H1 (cell line): ENCODE measurements at regions not wholly inside any gene's neighbourhood (a gene's known extent, or its start where the extent isn't known, plus 50 kb on each side); places are given as distances from the start of the nearest gene placed in this dataset.

Experiments
- CTCF ChIA-PET: fragments of 300-600 bp; sonication (Branson Sonifier 250); formaldehyde crosslinking; loops from one replicate; lab custom pipeline; 2021; ENCODE audit not compliant: partially characterized antibody; lab: Charles Lee
- POLR2A ChIA-PET: fragments of 300-600 bp; sonication (Branson Sonifier 250); formaldehyde crosslinking; loops from one replicate; lab custom pipeline; 2021; ENCODE audit warnings: inconsistent platforms; ENCODE audit not compliant: partially characterized antibody; lab: Charles Lee
- DNase-seq, 2 experiments: peaks; one replicate each; pipeline versions ENCODE4 v3.0.0 to v3.0.0-alpha.2; 2010 to 2022; ENCODE audit warnings: low spot score in 2 of 2, low read depth in 1 of 2, mixed read lengths in 1 of 2
- FAIRE-seq: peaks from 2 replicates; lab custom pipeline; 2011; peaks lifted over from hg19 to GRCh38; lab: Jason Lieb, UNC
- H2AFZ ChIP-seq: 2 replicates; pipeline ENCODE4 v1.8.1; 2012; ENCODE audit warnings: low read length, inconsistent platforms
- H2AK5ac ChIP-seq: 2 replicates; pipeline ENCODE4 v1.6.1; 2013; ENCODE audit warnings: low read depth, low read length
- H2BK120ac ChIP-seq: replicated peaks from 2 replicates; pipeline ENCODE3; 2013; ENCODE audit warnings: low read depth, low read length, inconsistent platforms
- H2BK12ac ChIP-seq: 2 replicates; pipeline ENCODE4 v1.6.1; 2013; ENCODE audit warnings: low read depth, low read length
- H2BK15ac ChIP-seq: 2 replicates; pipeline ENCODE4 v1.6.1; 2013; ENCODE audit warnings: low read length
- H2BK20ac ChIP-seq: 2 replicates; pipeline ENCODE4 v1.6.1; 2013; ENCODE audit warnings: low read length
- H2BK5ac ChIP-seq: 2 replicates; pipeline ENCODE4 v1.6.1; 2013; ENCODE audit warnings: low read depth, low read length
- H3K14ac ChIP-seq: 2 replicates; pipeline ENCODE4 v1.6.1; 2013; ENCODE audit warnings: inconsistent platforms; ENCODE audit not compliant: insufficient read length
- H3K18ac ChIP-seq: 2 replicates; pipeline ENCODE4 v1.6.1; 2013; ENCODE audit warnings: low read length; ENCODE audit errors: extremely low read depth
- H3K23ac ChIP-seq: 2 replicates; pipeline ENCODE4 v1.6.1; 2013; ENCODE audit warnings: inconsistent platforms; ENCODE audit not compliant: insufficient read length
- H3K23me2 ChIP-seq: 2 replicates; pipeline ENCODE4 v1.6.1; 2013; ENCODE audit warnings: low read depth, low read length
- H3K27ac ChIP-seq: 2 replicates; pipeline ENCODE4 v1.6.1; 2011; ENCODE audit warnings: low read depth, low read length, inconsistent platforms
- H3K27me3 ChIP-seq, 4 experiments: replicated peaks in 1 of 4; 1 replicate in 1 of 4; 2 replicates in 3 of 4; pipeline versions ENCODE4 v1.6.1 to v1.8.1; 2011 to 2013; ENCODE audit warnings: low read length in 3 of 4, mild to moderate bottlenecking in 3 of 4, inconsistent platforms in 2 of 4, mixed read lengths in 2 of 4, moderate library complexity in 1 of 4; ENCODE audit not compliant: control insufficient read depth in 3 of 4, insufficient read depth in 3 of 4; ENCODE audit errors: extremely low read depth in 1 of 4
- H3K36me3 ChIP-seq, 4 experiments: 2 replicates each; pipeline versions ENCODE4 v1.6.1 to v1.8.1; 2011 to 2013; ENCODE audit warnings: mild to moderate bottlenecking in 4 of 4, low read length in 3 of 4, moderate library complexity in 2 of 4, control low read depth in 1 of 4, inconsistent platforms in 1 of 4; ENCODE audit not compliant: insufficient read depth in 4 of 4, control insufficient read depth in 2 of 4
- H3K4ac ChIP-seq: replicated peaks from 2 replicates; pipeline ENCODE3; 2013; ENCODE audit warnings: low read length, low read depth, mixed read lengths, inconsistent platforms; ENCODE audit not compliant: insufficient read length
- H3K4me1 ChIP-seq, 4 experiments: replicated peaks in 1 of 4; 1 replicate in 1 of 4; 2 replicates in 3 of 4; pipeline versions ENCODE4 v1.6.1 to v1.8.1; 2011 to 2013; ENCODE audit warnings: low read length in 3 of 4, inconsistent platforms in 2 of 4, mixed read lengths in 1 of 4; ENCODE audit not compliant: insufficient read depth in 4 of 4, control insufficient read depth in 3 of 4
- H3K4me2 ChIP-seq, 2 experiments: 2 replicates each; pipeline versions ENCODE4 v1.6.1 to v1.8.1; 2011 to 2013; ENCODE audit warnings: low read depth in 2 of 2, low read length in 2 of 2, control low read depth in 1 of 2, inconsistent platforms in 1 of 2, mild to moderate bottlenecking in 1 of 2; ENCODE audit not compliant: insufficient read depth in 1 of 2
- H3K4me3 ChIP-seq, 4 experiments: fragments of 200-600, 300-600 bp in 1 of 4; sonication (generic), shearing (Covaris generic), sonication (Bioruptor Twin) in 1 of 4; 2 replicates each; pipeline versions ENCODE4 v1.5.1 to v1.8.1; 2011 to 2016; ENCODE audit warnings: low read length in 4 of 4, low read depth in 3 of 4, control low read depth in 2 of 4, inconsistent platforms in 2 of 4, mild to moderate bottlenecking in 2 of 4, mixed read lengths in 1 of 4, moderate library complexity in 1 of 4; ENCODE audit not compliant: insufficient read depth in 2 of 4; ENCODE audit errors: extremely low read depth in 1 of 4
- H3K56ac ChIP-seq: replicated peaks from 2 replicates; pipeline ENCODE3; 2013; ENCODE audit warnings: low read depth, mild to moderate bottlenecking, mixed read lengths, low read length, inconsistent platforms; ENCODE audit not compliant: insufficient read length
- H3K79me1 ChIP-seq: 2 replicates; pipeline ENCODE4 v1.6.1; 2013; ENCODE audit warnings: low read depth, low read length, control low read depth
- H3K79me2 ChIP-seq, 2 experiments: 2 replicates each; pipeline versions ENCODE4 v1.6.1 to v1.8.1; 2012 to 2013; ENCODE audit warnings: low read length in 2 of 2, mild to moderate bottlenecking in 2 of 2, inconsistent platforms in 1 of 2; ENCODE audit not compliant: insufficient read depth in 2 of 2, control insufficient read depth in 1 of 2
- H3K9ac ChIP-seq, 4 experiments: replicated peaks in 1 of 4; 1 replicate in 1 of 4; 2 replicates in 3 of 4; pipeline versions ENCODE4 v1.6.1 to v1.8.1; 2011 to 2013; ENCODE audit warnings: low read depth in 3 of 4, low read length in 3 of 4, control low read depth in 2 of 4, mild to moderate bottlenecking in 2 of 4, moderate library complexity in 2 of 4, inconsistent platforms in 1 of 4; ENCODE audit errors: extremely low read depth in 1 of 4
- H3K9me3 ChIP-seq, 2 experiments: 2 replicates each; pipeline versions ENCODE4 v1.6.1 to v1.8.1; 2012 to 2013; ENCODE audit warnings: mild to moderate bottlenecking in 2 of 2, moderate library complexity in 2 of 2, control low read depth in 1 of 2, inconsistent platforms in 1 of 2, low read depth in 1 of 2, low read length in 1 of 2, mixed read lengths in 1 of 2; ENCODE audit not compliant: insufficient read depth in 2 of 2
- H4K20me1 ChIP-seq, 2 experiments: replicated peaks in 1 of 2; 2 replicates each; pipeline versions ENCODE3 to v1.8.1; 2011 to 2013; ENCODE audit warnings: inconsistent platforms in 2 of 2, low read length in 2 of 2, mild to moderate bottlenecking in 1 of 2; ENCODE audit not compliant: insufficient read depth in 2 of 2, control insufficient read depth in 1 of 2
- H4K5ac ChIP-seq: 2 replicates; pipeline ENCODE4 v1.6.1; 2013; ENCODE audit warnings: low read length, low read depth, mixed read lengths, inconsistent platforms; ENCODE audit not compliant: insufficient read length
- H4K8ac ChIP-seq: 2 replicates; pipeline ENCODE4 v1.8.0; 2013; ENCODE audit warnings: mild to moderate bottlenecking, moderate library complexity, low read length, inconsistent platforms; ENCODE audit not compliant: insufficient read depth; ENCODE audit errors: extremely low read depth
- H4K91ac ChIP-seq: replicated peaks from 2 replicates; pipeline ENCODE3; 2013; ENCODE audit warnings: low read length, mixed read lengths, inconsistent platforms; ENCODE audit not compliant: insufficient read length
- JUND ChIP-seq: IDR thresholded peaks from 2 replicates; pipeline ENCODE4 v1.6.1; 2011; ENCODE audit warnings: mild to moderate bottlenecking, improper control_type of control experiment, low read length
- POLR2A ChIP-seq, 2 experiments: IDR thresholded peaks; 1 replicate in 1 of 2; 2 replicates in 1 of 2; pipeline ENCODE4 v1.6.1; 2011; ENCODE audit warnings: low read depth in 2 of 2, low read length in 2 of 2, mild to moderate bottlenecking in 2 of 2; ENCODE audit errors: control extremely low read depth in 1 of 2
- SIX5 ChIP-seq: IDR thresholded peaks from 2 replicates; pipeline ENCODE4 v1.6.1; 2011; ENCODE audit warnings: mild to moderate bottlenecking, low read depth, low read length
- TAF1 ChIP-seq: IDR thresholded peaks from 2 replicates; pipeline ENCODE4 v1.6.1; 2011; ENCODE audit warnings: mild to moderate bottlenecking, low read depth, low read length
- TBP ChIP-seq: IDR thresholded peaks from 2 replicates; pipeline ENCODE4 v1.6.1; 2011; ENCODE audit warnings: low read depth, low read length, improper control_type of control experiment
- ZNF274 ChIP-seq: IDR thresholded peaks from 2 replicates; pipeline ENCODE4 v1.7.0; 2012; ENCODE audit warnings: low read length, borderline replicate concordance; ENCODE audit errors: extremely low read depth
- WGBS, 2 experiments: shearing (Covaris generic) in 1 of 2; methylation state at CpG; one replicate each; pipeline versions ENCODE4 v1.1.6 to v1.1.7; 2013 to 2015; ENCODE audit warnings: low lambda C conversion rate in 2 of 2, mixed read lengths in 2 of 2, inconsistent platforms in 1 of 2, low coverage in 1 of 2, missing lambda C conversion rate in 1 of 2; ENCODE audit not compliant: insufficient replicate concordance in 2 of 2, insufficient coverage in 1 of 2, insufficient read length in 1 of 2; ENCODE audit errors: extremely low coverage in 1 of 2, missing lambda C conversion rate in 1 of 2; 5-methylcytosine and 5-hydroxymethylcytosine counted together

DNA sequence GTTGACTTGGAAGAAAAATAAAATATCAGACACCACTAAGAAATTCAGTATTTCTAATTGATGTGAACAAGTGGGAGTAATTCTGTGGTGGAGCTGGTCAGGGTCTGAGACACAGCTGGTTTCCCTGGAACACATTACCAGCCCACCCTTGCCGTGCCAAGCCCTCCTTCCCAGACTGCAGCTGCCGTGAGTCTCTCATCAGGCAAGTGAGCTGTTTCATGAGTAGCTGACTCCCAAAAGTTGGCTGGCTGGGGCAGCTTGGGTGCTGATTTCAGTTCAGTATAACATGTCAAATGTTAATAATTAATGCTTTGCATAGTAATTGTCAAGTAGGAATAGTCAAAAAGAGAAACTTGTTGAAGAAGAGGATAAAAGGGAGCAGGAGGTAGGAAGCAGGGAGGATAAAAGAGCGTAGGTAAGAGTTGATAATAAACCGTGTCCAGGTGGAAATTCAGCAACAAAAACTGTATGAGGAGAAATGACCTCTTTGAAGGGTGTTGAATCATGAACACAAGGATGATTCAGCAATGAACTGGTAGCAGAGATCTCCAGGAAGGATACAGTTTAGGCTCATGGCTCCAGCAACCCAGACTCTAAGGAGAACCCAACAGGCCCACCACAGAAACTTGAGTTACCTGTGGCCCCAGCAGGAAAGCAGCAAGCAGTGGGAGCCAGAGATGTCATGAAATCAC lies 110.9 kb upstream of the SSTR4 start:
- H3K79me2 ChIP-seq: no peaks in the 10 kb centered on the region

More for the DNA sequence above, 110.9 kb upstream of the SSTR4 start:
- Histone ChIP-seq H4K20me1 (no peaks in the 10 kb centered on the region), H3K23ac (no peak overlapping the region), H2AFZ (no peak overlapping the region), H3K14ac (no peak overlapping the region), H3K36me3 (no peaks in the 10 kb centered on the region), H3K9me3 (no peaks in the 10 kb centered on the region), H2BK120ac (no peak overlapping the region), H3K4me3 (no peak overlapping the region), H3K27ac (no peak overlapping the region), H3K4me2 (no peak overlapping the region), H3K56ac (no peak overlapping the region), H2BK20ac (no peak overlapping the region), H2AK5ac (no peak overlapping the region), H3K4ac (no peak overlapping the region), H3K9ac (no peak overlapping the region), H3K23me2 (no peaks in the 10 kb centered on the region), H2BK15ac (no peak overlapping the region), H4K5ac (no peak overlapping the region), H2BK5ac (no peak overlapping the region), H3K4me1 (no peaks in the 10 kb centered on the region), H4K8ac (no peak overlapping the region), H4K91ac (no peak overlapping the region), H3K79me1 (no peaks in the 10 kb centered on the region), H3K18ac (no peak overlapping the region), H3K27me3 (no peaks in the 10 kb centered on the region), H2BK12ac (no peak overlapping the region)
- TF ChIP-seq JUND: no peak
- no peak for TF ChIP-seq TAF1
- no peak for TF ChIP-seq SIX5
- TF ChIP-seq TBP: no peak
- no peak for TF ChIP-seq ZNF274
- no peak for TF ChIP-seq POLR2A (IDR thresholded peaks at IDR 0.05; ENCODE audit: control extremely low read depth in 1 of 2, low read depth in 2 of 2, low read length in 2 of 2)
- WGBS, 2 experiments: 90% methylated on average over 4 of the region's 4 CpGs; no CpG with 5 or more reads in 1 of the 2 experiments
- POLR2A ChIA-PET: no interaction called here
- CTCF ChIA-PET: no interaction called here
- FAIRE-seq (no peak), DNase-seq (no peak)
